ENCODE measurements at regions not wholly inside any gene's neighbourhood (a gene's known extent, or its start where the extent isn't known, plus 50 kb on each side); places are given as distances from the start of the nearest gene placed in this dataset.

GRCh38 chr16:52643006-52643405, 96.1 kb upstream of the TOX3 start:
- no peak for TF ChIP-seq BHLHE40 (IDR thresholded peaks at IDR 0.05; ENCODE audit: borderline replicate concordance)
- TF ChIP-seq FOXK2 (IDR thresholded peaks at IDR 0.05): no peak
- TF ChIP-seq FOXM1 (IDR thresholded peaks at IDR 0.05; ENCODE audit: borderline replicate concordance): no peak
- no peak for TF ChIP-seq SP1 (IDR thresholded peaks at IDR 0.05)

Measured in HEK293T (cell line).